ENCODE measurements at regions not wholly inside any gene's neighbourhood (a gene's known extent, or its start where the extent isn't known, plus 50 kb on each side); places are given as distances from the start of the nearest gene placed in this dataset.

DNA sequence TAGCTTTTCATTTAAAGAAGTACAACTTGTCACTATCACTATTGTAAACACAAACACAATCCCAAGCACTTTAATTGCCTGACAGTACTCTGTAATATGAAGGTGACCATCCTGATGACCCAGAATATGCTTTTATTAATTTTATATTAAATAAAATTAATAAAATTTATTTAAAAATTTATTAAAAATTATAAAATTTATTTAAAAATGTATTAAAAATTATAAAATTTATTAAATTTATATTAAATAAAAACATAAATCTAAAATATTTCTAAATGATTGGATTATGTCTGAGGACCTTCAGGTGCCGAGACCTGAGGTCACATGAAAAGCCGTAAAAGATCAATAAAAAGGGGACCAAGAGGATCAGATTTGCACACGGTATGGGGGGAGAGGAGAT is 229.8 kb upstream of the KIRREL3 start:
- no peak for DNase-seq (ENCODE audit: low read depth)

DNA sequence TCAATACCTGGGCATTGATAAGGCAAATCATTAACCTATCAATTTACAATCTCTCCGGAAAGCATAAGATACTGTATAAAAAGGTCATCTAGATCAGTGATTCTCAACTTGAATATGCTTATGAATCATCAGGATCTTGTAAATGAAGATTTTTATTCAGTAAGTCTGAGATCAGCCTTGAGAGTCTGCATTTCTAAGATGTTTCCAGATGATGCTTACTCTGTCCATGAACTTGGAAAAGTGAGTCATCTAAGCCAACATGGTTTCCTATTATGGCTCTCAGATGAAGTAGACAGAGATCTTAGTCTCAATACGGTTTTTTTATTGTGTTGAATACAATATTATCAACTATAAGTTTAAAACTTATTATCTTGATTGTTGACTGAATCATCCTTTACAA is 226.4 kb upstream of the KIRREL3 start:
- DNase-seq (ENCODE audit: low read depth): no peak

DNA sequence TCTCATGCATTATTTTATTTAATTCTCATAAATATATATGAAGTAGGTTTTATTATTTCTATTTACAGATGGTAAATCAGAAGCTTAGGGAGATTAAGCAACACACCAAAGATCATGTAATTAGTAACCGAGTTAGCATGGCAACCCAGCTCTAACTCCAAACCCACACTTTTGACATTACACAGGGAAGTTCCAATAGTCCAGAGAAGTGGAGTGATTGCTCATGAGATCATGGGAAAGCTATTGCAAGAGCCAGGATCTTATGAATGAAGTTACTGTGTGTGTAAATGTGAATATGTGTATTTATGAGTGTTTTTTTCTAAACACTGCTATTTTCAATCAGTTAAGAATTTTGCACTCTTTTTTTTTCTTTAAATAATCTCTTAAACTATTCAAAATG is 225.8 kb upstream of the KIRREL3 start:
- DNase-seq (ENCODE audit: low read depth): no peak

DNA sequence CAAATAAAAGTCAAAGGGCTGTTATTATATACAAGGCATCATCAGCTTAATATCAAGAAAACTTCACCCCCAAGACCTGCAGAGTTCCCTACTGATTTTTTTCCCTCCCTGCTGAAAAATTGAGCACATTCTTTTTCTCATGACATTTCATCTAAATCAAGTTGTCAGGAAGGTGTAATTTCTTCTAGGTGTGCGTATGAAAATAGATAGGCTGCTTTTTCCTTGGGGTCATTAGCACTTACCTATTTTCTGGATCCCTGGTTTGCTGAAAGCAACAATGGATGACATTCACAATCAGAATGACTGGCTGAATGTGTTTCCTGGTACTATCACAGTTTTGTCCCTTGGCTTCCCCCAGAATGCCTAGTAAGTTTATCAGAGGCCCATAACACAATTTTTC is 225.0 kb upstream of the KIRREL3 start:
- DNase-seq (ENCODE audit: low read depth): no peak

DNA sequence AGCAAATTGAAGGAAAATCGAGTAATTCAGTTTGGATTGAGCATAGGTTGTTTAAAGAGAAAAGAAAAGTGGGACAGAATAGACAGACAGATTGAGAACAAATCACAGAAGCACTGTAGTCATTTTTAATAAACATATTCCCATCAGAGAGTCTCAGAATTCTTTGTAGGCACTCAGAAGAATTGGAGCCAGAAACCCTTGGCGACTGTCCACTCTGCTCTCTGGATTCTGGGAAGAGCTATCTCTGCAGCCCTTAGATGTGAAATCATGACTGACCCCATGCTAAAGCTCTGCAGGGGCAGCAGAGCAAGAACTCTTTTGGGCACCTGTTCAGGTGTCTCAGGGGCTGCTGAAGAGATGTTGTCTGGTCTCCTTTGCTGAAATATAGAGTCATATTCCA is 223.7 kb upstream of the KIRREL3 start:
- DNase-seq (ENCODE audit: low read depth): no peak

DNA sequence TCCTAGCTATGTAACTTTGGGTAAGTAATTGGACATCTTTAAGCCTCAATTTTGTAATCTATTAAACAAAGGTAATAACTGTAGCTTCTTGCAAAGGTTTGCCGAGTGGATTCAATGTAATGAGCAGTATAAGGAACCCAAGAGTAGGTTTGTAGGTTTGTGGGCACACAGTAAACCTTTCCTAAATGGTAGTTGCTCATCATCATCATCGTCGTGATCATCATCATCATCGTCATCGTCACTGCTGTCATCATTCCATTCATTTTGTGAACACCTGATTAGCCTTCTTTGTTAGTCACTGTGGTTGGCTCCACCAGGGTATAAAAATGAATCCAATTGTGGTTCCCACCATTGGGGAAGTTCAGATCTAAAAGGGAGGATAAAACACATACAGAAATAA is 223.1 kb upstream of the KIRREL3 start:
- DNase-seq (ENCODE audit: low read depth): no peak

DNA sequence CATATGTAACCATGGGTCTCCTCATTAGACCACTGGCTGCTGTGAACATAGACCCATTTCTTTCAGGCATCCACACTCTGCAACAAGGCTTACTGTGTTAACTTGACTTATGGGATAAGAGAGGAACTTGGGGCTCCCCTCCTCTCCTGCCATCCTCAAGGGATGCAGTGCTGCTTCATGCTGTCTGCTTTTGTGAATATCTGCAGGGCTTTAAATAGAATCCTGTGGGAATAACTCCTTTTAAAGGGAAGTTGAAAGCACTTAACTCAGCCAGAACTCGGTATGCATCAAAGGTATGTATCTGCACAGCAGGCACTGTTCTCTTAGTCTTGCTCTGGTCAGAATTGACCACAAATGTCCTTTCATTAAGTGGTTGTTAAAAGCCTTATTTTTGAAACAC is 222.5 kb upstream of the KIRREL3 start:
- DNase-seq (ENCODE audit: low read depth): no peak

DNA sequence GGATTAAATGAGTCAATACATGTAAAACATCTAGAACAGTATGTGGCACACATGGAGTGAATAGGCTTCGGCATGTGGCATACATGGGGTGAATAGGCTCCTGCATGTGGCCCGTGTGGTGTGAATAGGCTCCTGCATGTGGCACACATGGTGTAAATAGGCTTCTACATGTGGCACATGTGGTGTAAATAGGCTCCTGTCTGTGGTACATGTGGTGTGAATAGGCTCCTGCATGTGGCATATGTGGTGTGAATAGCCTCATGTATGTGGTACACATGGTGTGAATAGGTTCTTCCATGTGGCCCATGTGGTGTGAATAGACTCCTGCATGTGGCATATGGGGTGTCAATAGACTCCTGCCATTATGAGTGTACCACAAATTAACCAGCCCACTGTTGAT is 219.1 kb upstream of the KIRREL3 start:
- DNase-seq (ENCODE audit: low read depth): no peak

DNA sequence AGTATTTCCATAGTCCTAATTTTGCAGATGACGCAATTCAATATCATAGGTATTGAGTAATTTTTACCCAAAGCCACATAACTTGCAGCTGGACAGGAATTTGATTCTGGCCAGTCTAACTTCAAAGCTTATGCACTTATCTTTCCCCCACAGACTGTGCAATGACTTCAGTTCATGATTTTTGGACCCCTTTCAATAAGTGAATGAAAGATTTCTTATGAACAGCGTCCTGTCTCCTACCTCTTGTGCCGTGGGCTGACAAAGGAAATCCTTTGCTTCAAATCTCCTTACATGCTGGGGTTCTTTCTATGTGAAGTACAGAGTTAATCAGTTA is 217.7 kb upstream of the KIRREL3 start:
- DNase-seq (ENCODE audit: low read depth): no peak

DNA sequence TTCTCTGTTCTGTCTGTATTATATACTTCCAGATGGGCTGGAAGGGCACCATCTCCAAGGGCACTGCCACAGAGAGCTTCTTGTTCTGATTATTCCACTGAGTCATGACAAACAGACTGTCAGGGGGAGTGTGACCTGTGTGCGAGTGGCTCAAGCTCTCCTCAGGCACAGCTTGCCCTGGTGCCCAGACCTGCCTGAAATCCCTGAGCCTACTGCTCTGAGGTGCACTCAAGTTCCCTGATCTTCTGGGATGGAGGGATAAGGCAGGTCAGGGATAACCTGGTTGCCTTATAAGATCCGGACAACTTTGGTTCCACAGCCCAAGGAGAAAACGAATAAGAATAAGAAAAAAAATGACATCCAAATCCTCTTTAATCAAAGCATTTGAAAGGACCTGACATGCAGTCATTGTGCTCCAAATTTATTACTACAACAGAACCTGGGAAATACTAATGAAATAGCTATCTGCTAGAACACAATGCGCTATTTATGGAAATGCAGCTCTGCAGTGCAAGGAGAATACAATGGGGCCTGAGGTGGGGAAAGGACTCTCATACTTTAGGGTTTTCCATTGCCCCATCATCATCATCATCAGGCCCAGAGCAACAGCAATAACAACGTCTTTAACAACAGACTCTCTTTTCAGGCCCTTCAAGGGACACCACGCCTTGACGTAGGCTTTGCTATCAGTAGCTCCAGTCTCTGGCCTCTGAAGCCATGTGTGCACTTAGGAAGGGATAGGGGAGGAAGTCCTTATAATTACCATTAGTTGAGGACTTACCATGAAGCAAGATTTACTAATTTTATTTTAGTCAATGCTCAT is 217.1 kb upstream of the KIRREL3 start:
- DNase-seq (ENCODE audit: low read depth): no peak

DNA sequence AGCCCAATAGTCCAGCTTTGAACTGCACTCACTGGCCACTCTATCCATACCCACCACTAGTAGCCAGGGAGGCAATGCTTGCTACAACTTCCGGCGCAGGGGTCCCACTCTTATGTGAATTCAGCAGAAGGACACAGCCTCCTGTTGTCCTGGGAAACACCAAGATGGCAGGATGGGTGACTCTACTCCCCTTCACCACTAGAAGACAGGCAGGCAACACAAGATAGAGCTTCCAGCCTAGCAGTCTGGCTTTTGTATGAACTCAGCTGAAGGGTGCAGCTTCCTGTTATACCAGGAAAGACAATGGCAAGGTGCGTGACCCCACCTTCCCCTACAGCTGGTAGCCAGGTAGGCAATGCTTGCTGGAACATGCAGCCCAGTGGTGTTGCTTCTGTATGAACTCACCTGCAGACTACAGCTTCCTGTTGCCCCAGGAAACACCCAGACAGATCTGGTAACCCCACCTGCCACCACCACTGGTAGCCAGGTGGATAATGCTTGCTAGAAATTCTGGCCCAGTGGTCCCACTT is 205.2 kb upstream of the KIRREL3 start:
- DNase-seq (ENCODE audit: low read depth): no peak

DNA sequence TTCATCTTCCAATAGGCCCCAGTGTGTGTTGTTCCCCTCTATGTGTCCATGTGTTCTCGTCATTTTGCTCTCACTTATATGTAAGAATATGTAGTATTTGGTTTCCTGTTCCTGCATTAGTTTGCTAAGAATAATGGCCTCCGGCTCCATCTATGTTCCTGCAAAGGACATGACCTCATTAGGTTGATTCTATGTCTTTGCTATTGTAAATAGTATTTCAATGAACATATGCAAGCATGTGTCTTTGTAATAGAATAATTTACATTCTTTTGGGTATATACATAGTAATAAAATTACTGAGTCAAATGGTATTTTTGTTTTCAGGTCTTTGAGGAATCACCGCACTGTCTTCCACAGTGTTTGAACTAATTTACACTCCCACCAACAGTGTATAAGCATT is 202.9 kb upstream of the KIRREL3 start:
- no peak for DNase-seq (ENCODE audit: low read depth)

DNA sequence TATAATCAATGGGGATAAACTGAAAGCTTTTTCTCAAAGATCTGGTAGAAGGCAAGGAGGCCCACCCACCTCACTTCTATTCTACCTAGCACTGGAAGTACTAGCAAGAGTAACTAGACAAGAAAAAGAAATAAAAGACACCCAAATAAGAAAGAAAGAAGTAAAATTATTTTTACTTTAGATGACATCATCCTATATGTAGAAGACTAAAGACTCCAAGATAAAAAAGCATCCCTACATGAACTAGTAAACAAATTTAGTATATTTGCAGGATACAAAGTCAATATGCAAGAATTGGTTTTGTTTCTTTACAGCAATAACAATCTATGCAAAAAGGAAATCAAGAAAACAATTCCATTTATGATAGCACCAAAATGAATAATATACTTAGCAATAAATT is 201.5 kb upstream of the KIRREL3 start:
- no peak for DNase-seq (ENCODE audit: low read depth)

DNA sequence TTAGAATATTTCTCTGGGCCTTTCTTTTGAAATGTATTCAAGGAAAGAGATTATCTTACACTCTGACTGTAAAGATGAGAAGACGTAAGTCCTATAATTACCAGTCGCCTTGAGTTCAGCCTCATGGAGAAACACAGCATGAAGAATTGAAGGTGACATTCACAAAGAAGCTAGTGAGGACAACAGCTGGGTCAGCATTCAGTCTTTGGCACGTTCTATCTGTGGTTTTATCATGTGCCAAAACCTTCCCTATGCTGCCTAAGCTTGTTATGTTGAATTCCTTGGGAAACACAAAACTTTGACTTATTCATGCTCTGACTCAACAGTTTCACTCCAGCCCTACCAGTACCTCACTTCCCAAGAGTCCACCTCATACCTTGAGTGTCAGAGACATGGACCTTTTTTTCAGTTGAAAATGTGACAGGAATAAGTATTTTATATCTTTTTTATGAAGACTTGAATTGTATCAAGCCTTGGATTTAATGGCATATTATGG is 198.8 kb upstream of the KIRREL3 start:
- DNase-seq (ENCODE audit: low read depth): no peak

DNA sequence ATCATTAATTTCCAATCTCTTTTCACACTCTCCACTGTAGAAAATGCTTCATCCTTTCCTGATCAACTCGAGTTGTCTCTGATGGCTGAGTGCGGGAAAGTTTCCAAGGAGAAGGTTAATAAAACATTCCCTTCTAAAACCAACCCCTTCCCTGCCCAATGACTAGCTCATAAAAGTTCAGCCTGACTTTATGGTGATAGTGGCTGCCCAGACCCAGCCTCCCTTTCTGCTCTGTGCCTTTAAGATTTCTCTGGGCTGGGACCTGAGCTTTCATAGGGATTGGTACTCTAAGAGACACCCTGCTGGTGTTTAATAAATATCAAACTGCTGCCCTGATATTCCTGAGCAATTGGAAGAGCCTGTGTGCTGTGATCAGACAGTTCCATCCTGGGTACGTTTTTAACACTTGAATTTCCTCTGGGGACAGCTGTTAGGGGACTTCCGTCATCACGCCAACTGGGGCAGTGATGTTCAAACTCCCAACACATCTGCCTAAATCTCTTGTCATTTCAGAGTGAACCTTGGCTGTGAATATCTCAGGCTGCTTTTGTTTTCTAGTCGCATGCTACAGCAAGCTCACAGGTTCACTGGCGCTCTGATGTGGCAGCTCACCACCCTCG is 195.0 kb upstream of the KIRREL3 start:
- no peak for DNase-seq (ENCODE audit: low read depth)

DNA sequence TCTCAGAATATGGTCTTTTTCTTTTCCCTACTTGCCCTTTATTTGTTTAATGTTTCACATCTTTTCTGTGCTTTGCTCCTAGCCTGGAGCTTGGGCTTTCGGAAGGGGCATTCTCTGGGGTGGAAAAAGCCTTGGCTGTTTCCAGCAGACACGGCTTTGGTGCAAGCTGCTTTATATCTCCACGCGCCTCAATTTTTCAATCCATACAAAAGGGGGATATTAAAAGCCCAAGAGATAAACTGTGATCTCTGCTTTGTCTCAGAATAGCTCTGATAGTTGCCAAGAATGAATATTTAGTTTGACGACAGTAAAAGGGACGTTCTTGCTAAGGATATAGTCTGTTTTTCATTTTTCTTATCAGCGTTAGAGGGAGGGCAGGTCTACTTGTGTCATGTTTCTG is 194.0 kb upstream of the KIRREL3 start:
- DNase-seq (ENCODE audit: low read depth): no peak

DNA sequence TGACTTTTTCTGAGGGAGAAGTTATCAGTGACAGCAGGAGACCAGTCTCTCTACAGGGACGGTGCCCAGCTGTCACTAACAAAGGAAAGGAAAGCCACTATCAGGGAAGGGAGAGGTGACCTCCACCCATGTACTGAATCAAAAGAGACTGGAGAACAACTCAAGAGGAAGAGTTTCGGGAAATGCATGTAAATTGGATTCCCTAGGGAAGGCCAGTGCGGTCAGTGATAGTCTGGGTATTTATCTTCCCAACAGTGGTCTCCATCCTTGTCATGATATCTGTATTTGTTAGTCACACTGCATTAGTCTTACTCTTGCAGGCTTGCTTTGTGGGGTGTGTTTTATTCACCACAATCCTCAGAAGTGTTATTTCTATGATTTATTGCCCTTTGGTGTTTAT is 193.4 kb upstream of the KIRREL3 start:
- no peak for DNase-seq (ENCODE audit: low read depth)

DNA sequence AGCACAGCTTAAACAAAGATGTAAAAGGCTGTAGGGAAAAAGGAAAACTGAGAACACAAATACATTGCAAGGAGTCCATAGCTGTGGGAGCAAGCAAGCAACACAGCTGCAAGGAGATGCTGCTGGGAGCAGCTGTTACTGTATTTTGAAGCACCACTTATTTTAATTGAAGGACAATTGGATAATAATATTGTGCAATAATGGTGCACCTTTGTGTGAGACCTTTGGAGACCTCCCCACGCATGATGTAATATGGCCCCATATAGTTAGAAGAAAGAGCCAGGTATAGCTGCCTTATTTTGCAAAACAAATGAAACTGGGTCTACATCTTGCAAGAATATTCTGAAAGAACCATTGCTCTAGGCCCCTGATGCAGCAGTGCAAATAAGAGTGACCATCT is 191.1 kb upstream of the KIRREL3 start:
- DNase-seq (ENCODE audit: low read depth): no peak

DNA sequence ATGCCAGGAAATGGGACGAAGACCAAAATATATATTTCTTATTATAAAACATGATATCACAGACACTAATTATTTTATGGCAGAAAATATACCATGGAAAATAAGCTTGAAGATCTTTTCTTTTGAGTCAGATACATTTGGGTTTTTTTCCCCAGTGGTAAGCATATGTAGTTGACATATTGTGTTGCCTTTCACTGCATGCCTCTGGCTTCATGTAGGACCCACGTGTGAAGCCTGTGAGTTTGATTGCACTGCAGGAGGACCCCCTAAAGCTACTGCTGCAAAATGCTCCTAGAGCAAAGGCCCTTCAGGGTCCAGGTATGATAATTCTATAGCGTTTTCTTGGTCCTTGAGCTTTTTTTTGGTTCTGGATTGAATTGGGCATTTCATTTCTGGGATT is 190.7 kb upstream of the KIRREL3 start:
- no peak for DNase-seq (ENCODE audit: low read depth)

DNA sequence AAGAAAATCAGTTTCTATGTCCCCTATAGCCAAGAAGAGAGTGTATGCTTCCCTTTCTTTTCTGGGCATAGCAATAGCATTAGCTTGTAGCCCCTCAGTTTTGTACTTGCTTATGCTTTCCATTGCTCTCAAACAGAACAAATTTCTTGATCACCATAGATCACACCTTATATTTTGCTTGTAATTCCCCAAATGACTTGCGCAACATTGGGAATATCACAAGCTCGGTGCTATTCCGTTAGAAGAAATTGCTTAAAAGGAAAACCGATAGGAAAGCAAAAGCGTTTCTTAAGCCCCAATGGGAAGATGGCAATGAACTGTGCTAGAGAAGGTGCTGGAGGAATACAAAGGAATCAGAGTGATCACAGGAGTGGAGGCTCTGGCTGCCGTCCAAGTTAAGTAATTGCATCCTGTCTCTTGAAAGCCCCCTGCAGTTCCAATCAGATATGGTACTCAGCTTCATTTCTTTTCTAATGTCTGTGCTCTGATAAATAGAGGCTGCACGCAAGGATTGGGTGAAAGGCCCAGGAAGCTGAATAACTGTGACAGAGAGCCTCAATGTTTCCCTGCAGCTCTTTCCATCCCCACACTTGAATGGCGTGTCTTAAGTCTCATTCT is 182.1 kb upstream of the KIRREL3 start:
- DNase-seq (ENCODE audit: low read depth): no peak

DNA sequence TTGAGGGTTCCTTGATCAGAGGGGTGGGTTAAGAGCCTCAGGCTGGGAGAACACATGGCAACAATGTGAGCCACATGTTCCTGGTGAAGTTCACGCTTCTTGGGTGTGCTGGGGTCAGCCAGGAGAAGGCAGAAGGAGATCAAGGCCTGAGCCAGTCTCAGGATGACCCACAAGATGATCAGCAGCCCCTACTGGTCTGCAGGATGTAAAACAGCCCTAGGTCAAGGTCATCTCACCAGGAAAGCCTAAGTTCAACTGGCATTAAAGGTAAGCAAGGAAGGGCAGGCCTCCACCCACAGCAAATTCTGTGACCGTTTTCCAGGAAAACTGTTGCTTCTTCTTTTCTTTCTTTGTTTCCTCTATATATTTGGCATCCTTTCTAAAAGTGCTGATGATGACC is 156.7 kb upstream of the KIRREL3 start:
- no peak for DNase-seq (ENCODE audit: low read depth)

DNA sequence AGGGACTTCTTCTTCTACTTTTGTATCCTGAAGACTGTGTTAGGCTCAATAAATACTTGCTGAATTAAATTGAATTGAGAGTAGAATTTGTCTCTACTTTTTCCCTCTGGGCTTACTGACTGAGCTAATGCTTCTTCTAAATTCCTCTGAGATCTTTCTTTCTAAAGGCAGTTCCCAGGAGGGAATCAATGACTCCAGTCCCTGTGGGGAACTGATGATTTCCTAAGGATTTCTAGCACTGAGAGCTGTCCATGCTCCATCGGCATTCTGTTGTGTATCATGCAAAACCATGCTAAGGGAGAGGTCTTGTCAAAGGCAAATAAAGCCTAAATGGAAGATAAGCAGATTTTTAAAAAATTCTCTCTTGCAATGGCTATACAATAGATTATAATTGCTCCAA is 148.8 kb upstream of the KIRREL3 start:
- DNase-seq (ENCODE audit: low read depth): no peak

DNA sequence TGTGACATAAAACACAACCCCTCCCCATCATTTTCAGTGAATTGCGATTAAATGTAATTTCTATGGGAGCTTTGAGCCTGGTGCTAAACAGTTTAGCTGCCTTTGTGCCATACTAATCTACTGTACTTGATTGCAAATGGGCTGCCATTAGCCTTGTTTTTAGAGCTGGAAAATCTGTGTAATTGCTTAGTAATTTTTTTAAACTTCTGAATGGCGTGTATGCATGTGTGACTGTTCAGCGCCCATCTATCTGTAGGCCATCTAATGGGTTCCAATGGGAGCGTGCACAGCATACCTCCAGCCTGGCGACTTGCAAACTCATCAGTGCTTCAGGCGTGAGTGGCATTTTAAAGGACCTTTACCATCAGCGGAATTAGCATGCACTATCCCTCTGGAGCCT is 142.7 kb upstream of the KIRREL3 start:
- no peak for DNase-seq (ENCODE audit: low read depth)

Data from HS-5 (cell line).